NT2/D1 (cell line): ENCODE measurements at regions not wholly inside any gene's neighbourhood (a gene's known extent, or its start where the extent isn't known, plus 50 kb on each side); places are given as distances from the start of the nearest gene placed in this dataset.

Experiments
- SUZ12 ChIP-seq: IDR thresholded peaks from 2 replicates; pipeline ENCODE4 v1.6.1; 2011; ENCODE audit not compliant: insufficient read length, insufficient read depth; ENCODE audit errors: extremely low read depth
- YY1 ChIP-seq: IDR thresholded peaks from 2 replicates; pipeline ENCODE4 v1.6.1; 2011; ENCODE audit not compliant: insufficient read length, insufficient read depth
- ZNF274 ChIP-seq: IDR thresholded peaks from 2 replicates; pipeline ENCODE4 v1.6.1; 2011; ENCODE audit warnings: mild to moderate bottlenecking, low read depth, low read length

- TF ChIP-seq SUZ12 = no peak
- no peak for TF ChIP-seq YY1
- TF ChIP-seq ZNF274 = no peak
Observed at GRCh38 chr9:86636519-86636918, 282.3 kb upstream of the TUT7 start.
